ENCODE measurements at regions not wholly inside any gene's neighbourhood (a gene's known extent, or its start where the extent isn't known, plus 50 kb on each side); places are given as distances from the start of the nearest gene placed in this dataset.

DNA sequence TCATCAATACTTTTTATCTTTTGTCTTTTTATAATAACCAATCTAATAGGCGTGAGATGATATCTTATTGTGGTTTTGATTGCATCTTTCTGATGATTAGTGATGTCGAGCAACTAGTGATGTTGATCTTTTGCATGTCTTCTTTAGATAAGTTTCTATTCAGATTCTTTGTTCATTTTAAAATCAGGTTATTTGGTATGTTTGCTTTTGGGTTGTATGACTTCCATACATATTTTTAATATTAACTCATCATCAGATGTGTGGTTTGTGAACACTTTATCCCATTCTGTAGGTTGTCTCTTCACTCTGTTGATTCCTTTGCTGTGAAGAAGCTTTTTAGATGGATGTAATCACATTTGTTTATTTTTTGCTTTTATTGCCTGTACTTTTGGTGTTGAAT, 295.8 kb downstream of the BCKDHB start:
- TF ChIP-seq USF2 (IDR thresholded peaks at IDR 0.05; ENCODE audit: borderline replicate concordance, low read depth, low read length) (no peak), CBFB (IDR thresholded peaks at IDR 0.05; ENCODE audit: low read depth) (no peak)
